ENCODE measurements at regions not wholly inside any gene's neighbourhood (a gene's known extent, or its start where the extent isn't known, plus 50 kb on each side); places are given as distances from the start of the nearest gene placed in this dataset.
"Not testable (repeated sequence)": the region's sequence is repeated elsewhere in the genome, so short reads cannot be mapped to it uniquely, and the experiment has no call there.

DNA sequence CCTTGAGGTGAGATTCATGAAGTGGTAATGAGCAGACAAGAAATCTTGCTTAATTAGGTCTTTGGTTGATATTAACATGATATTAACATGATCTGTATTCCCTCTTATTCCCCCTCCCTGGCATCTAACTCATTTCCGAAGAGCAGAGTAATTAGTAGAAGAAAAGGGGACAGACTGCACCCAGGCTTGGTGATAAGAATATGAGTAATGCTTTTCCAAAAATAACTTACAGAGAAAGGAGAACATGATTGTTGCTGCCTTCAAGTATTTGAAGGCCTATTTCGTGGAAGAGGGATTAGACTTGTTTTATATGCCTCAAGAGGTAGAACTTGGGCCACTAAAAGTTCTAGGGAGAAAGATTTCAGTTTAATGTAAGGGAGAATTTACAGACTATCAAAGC lies 130.6 kb upstream of the ATP5MC3 start:
- DNase-seq = no peak

DNA sequence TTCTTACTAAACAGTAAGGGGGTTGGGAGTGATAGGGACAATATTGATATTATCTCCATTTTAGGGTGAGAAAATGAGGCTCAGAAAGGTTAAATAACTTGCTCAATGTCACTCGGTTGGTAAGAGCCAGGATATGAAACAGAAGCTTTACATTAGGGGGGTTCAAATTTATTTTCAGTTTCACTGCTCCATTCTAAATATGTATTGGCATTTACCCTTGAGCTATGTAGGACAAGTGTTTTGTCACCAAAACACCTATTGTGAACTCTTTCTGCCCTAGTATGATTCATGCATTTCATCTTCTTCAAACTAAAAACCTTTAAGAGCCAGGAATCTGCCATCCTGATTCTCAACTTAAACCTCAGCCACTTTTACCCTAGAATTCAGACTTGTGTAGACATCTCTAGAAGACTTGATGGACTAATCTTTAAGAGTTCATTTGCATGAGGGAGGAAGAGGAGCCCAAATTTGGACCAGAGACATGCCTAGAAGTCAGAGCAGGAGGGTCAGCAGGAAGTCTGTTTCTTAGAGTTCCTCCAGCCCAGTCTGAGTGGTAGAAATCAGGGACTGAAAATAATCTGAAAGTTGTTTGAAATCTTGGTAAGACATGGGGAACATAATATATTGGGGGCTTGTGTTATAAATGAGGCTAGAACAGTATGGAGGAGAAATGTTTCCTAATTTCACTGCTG lies 129.4 kb upstream of the ATP5MC3 start:
- DNase-seq = no peak

DNA sequence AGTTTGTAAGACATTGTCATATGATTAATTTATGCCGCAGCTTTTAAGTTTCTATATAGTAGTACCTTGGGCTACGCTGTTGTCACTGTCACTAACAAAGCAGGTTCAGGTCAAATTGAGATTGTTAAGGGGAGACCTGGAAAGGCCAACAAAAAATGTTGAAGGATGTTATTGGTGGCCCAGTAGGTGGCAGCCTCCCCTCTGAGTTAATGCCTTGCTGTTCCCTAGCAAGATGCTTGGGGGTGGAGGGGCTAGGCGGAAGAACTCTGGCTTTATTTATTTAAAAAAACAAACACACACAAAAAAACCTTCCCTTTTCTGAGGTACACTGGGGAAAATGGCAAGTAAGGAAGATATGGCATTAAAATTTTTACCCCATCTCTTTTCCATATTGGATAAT lies 128.3 kb upstream of the ATP5MC3 start:
- DNase-seq = peak; percentile 16

DNA sequence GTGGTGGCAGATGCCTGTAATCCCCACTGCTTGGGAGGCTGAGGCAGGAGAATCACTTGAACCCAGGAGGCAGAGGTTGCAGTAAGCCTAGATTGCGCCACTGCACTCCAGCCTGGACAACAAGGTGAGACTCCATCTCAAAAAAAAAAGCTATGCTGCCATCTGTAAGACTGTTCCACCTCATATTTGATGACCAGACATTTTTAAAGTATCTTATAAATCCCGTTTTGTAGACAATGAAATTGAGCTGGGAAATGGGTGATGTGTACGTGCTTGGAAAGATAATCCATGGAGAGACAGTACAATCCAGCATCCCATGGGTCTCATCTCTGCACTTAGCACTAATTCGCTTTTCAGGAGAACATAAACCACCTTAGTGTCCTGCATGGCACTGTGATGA lies 126.5 kb upstream of the ATP5MC3 start:
- no peak for DNase-seq

DNA sequence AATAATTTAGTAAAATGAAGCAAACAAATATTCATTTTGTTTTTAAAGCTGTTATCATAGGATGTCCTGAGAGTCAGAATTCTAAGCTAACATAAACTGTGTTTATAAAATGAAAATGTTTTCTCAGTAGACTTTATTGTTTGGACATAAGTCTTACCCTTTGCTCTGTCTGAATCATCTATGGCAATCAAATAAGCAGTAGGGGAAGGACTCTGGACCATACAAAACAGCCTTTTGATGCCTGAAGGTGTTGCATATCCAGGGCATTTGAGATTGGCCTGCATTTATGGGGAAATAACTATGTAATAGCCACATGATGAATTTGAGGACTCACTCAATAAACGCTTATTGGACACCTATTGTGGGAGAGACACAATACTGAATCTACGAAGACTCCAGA lies 123.0 kb upstream of the ATP5MC3 start:
- DNase-seq = no peak

DNA sequence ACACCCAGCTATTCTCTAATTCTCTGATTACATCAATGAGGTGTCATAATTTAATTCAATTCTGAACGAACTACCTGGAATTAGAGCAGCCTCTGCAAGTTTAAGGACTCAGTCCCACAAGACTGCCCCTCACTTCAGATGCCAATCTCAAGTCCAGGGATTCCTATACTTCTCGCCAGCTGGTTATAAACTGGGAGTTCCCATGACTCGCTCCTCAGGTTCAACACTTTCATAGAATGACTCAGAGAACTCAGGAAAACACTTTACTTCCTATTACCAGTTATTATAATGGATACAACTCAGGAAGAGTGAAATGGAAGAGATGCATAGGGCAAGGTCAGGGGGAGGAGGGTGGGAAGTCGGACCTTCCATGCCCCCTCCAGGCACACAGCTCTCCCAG lies 112.3 kb upstream of the ATP5MC3 start:
- DNase-seq = no peak

DNA sequence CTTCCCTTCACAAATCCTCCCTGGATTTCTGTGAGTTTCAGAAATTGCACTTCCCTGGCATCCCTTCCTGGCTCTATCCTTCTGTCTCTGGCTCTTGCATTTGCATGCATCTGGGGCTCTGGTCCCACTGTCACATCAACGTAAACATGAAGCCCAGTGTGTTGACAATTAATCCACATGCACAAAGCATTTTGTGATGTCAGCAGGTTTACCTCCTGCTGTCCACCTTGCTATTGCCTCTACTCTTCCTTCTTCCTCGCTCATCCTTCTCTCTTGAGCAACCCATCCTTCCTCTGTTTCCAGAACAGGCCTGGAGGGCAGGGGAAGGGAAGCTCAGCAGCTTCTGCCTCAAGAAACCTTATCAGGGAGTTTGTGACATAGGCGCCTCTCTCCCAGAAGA lies 111.7 kb upstream of the ATP5MC3 start:
- DNase-seq = no peak

DNA sequence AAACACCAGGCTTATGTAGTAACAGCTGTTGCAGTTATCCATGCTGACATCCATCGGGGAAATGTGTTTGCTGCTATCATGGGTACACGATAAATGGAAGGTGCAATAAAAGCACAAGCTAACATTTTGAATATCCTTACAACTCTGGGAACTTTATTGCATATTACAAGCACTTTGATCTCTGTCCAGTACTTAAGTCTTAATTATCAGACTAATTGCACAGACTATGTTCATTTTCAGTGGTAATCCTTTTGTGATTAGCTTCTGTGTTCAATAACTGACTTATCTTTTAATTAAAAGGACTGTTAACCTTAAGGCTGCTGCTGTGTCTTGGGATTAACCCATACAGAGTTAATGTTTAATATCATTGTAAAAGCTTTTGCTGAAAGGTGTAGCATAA lies 101.4 kb upstream of the ATP5MC3 start:
- DNase-seq = no peak

DNA sequence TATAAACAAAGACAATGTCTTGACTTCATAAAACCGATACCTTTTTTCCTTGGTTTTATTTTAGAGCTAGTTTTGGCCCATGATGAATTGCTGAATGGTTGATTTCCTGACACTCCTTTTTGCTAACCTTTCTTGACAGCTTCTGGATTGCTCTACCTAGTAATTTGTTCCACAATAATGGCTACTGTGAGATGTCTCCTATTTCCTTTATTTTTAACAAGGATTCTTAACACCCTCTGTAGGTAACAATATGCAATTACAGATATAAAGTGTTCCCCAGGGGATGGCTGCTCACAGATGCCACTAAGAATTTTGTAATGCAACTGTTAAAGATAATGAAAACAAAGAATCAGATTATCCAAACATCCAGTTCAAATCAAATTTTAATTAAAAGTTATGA lies 100.8 kb upstream of the ATP5MC3 start:
- DNase-seq = no peak

DNA sequence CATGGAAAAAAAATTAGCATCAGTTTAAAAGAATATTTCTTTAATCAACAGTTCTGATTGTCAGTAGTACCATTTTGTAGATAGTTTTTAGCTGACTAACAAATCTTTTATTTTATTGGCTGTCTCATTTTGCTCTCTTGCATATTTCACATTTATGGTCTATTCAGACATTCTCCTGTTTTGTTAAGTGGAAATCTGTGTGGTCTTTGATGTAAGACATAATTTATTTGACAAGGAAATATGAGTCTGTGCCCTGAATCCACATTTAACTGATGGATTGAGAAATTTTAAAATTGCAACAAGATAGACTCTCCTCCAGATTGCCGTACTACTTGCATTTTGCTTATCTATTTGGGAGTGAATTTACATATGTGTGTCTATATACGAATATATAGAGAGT lies 96.3 kb upstream of the ATP5MC3 start:
- no peak for DNase-seq

DNA sequence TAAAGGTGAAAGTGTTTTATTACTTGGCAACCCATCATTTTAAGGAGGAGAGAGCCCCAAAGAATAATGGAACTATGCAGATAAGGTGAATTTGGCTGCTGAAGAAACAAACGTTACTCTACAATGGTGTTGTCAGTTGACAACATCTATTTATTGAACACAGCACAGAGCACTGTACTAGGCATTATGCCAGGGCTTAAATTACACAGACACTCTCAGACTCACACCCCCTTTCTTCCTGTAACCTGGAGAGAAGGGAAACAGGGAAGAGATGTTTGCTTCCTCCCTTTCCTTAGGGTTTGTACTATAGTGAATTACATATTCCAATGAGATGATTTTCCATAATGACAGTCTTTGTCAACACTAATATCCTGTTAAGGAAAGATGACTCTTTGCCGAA lies 94.0 kb upstream of the ATP5MC3 start:
- no peak for DNase-seq

DNA sequence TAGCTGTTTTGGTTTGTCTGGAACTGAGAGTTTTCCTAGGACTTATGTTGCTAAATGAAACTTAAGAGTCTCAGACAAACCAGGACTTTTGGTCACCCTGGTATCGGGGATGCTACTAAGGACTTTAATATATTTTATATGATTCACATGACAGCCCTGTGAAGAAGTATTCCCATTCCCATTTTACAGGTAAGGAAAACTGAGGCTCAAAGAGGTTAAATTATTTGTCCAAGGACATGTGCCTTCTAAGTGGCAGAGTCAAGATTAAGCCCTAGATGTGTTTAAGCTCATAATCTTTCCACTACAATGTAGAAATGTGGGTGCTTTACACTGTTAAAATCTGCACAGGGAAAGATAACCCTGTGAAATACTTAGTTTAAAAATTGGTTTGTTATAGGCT lies 77.7 kb upstream of the ATP5MC3 start:
- DNase-seq = no peak

DNA sequence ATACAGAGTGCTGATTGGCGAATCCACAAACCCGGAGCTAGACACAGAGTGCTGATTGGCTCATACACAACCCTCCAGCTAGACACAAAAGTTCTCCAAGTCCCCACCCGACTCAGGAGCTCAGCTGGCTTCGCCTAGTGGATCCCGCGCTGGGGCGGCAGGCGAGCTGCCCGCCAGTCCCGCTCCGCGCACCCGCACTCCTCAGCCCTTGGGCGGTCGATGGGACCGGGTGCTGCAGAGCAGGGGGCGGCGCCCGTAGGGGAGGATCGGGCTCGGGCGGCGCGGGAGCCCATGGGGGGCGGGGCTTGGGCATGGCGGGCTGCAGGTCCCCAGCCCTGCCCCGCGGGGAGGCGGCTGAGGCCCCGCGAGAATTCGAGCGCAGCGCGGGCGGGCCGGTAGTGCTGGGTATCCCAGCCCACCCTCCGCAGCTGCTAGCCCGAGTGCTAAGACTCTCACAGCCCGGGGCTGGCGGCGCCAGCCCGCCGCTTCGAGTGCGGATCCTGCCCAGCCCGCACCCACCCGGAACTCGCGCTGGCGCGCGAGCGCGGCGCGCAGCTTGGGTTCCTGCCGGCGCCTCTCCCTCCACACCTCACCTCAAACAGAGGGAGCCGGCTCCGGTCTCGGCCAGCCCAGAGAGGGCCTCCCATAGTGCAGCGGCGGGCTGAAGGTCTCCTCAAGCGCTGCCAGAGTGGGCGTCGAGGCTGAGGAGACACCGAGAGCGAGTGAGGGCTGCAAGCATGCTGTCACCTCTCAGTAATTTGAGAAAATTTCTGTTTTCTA lies 75.5 kb upstream of the ATP5MC3 start:
- DNase-seq = no peak

DNA sequence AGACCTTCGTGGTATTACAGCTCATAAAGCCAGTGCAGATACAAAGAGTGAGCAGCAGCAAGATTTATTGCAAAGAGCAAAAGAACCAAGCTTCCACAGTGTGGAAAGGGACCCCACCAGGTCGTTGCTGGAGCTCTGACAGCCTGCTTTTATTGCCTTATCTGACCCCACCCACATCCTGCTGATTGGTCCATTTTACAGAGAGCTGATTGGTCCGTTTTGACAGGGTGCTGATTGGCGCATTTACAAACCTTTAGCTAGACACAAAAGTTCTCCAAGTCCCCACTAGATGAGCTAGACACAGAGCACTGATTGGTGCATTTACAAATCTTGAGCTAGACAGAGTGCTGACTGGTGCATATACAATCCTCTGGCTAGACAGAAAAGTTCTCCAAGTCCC lies 74.9 kb upstream of the ATP5MC3 start:
- not testable (repeated sequence) for DNase-seq

DNA sequence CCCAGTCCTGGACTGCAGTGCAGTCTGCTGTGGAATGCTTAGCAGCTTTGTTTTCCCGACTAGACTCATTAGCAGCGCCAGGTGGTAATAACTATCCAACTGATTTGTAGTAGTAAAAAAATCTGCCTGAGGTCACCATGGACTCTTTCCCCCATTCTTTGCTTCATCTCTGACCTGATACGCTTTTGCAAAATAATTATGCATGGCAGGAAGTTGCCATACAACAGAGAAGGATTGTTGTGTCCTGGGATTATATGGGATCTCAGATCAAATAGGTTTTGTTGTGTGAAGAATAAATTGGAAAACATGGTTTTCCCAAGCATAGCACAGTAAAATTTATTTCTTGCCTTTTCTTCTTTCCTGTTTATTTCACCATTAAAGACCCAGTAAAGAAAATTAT lies 72.4 kb upstream of the ATP5MC3 start:
- no peak for DNase-seq

DNA sequence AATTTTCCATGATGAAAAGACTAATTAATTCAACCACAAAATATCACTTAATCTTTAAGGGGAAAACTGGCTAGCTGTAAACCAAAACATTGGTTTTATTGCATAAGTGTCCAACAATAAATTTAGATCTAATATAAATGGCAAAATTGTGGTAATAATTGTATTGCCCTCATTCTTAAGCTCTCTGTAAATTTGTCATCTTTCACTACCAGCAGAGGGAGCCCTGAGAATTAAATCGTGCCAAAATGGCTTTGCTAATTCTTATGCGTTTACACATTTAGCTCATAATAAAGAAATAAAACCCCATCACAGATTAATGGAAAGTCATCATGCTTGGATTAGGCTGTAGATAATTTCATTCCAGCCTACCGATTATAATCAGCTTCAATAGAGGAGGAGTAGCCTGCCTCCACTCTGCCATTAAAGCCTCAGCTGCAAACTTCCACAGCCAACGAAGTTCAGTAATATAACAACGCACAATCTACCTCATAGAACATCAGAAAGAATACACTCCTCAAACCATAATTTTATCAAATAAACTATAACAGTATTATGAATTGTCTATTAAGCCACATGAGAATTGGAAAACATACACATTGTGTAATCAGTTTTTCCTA lies 70.0 kb upstream of the ATP5MC3 start:
- DNase-seq = peak; percentile 37

DNA sequence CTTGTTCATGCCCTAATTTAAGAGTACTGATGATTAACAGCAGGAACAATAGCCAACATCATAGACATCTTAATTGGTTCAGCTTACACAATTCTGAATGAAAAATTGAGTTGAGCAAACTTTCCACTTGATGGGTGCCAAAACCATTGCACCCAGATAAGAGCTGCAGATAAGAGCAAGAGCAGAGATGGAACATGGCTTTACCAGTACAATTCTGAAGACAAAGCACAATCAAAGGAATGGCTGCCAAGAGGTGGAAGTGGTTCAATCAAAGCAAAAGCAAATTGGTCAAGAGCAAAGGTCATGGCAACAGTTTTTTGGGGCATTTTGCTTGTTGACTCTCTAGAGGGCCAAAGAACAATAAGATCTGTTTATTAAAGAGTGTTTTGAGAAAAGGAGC lies 65.6 kb upstream of the ATP5MC3 start:
- DNase-seq = no peak

DNA sequence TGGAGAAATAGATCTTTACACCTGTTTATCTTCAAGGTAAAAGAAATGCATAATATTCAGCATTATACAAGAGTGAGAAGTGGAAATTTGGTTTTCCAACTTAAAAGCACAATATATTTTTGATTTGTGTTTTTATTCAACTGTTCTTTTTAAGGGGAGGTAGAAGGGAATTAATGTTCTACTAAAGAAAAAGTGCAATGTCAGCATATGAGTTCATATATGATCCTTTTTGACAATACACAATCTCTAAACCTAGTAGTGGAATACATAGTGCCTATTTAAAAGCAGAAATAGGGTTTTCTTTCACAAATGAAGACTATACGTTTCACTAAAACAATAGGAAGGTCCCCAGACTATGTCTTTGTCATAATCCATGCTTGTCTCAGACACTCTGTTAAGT lies 63.2 kb upstream of the ATP5MC3 start:
- DNase-seq = no peak

DNA sequence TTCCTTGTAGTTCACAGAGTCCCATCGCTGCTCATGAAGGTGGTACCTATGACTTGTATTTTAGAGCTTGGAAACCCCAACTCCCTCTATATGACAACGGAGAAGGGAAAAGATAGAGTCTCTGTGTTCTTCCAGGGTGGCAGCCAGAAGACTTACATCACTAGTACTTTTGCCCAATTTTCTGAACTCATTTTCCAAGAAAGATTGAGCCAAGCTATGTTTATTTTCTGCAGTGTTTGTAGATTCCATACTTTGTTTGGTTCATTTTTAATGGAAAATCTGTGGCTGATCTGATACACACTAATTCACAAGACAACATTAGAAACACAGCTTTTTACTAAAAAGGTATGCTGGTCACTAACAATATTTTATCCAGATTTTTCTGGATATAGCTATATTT lies 60.2 kb upstream of the ATP5MC3 start:
- DNase-seq = no peak

DNA sequence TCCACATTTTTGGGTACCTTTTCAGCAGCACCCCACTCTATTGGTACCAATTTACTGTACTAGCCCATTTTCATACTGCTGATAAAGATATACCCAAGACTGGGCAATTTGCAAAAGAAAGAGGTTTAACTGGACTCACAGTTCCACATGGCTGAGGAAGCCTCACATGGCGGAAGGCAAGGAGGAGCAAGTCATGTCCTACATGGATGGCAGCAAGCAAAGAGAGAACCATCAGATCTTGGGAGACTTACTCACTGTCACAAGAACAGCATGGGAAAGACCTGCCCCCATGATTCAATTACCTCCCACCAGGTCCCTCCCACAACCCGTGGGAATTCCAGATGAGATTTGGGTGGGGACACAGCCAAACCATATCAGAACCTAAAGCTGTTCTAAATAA lies 58.5 kb upstream of the ATP5MC3 start:
- not testable (repeated sequence) for DNase-seq

DNA sequence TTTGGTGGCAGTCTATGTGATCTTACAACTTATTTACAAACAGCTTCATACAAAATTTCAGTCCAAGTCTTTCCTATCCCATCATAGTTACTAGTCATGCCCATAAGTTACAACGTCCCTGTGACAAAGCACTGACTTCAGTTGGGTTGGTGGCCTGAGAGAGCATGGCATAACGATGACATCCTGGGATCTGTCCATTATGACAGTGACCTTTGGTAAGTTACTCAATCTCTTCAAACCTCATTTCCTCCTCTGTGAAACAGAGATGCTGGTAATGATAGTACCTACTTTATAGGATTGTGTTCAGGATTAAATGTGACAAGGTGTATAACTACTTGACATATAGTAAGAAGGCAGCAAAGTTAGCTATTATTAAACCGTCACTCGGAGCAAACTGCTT lies 55.4 kb upstream of the ATP5MC3 start:
- no peak for DNase-seq

DNA sequence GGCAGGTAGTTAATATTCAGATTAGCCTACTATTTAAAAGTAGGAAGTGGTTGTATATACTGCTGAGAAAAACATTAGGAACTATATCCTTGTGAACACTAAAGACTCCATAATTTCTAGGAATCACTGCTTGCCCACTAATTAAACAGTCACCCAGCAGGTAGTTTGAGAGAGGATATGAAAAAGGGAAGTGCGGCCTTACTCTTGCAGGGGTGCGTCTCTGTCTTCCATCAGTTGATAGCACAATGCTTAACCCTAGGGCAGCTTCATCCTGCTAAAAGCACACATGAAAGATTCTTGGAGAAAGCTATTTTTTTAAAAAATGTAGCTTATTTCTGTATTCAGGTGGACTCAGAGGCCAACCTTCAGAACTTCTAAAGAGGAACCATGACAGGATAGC lies 53.1 kb upstream of the ATP5MC3 start:
- DNase-seq = peak; percentile 8

DNA sequence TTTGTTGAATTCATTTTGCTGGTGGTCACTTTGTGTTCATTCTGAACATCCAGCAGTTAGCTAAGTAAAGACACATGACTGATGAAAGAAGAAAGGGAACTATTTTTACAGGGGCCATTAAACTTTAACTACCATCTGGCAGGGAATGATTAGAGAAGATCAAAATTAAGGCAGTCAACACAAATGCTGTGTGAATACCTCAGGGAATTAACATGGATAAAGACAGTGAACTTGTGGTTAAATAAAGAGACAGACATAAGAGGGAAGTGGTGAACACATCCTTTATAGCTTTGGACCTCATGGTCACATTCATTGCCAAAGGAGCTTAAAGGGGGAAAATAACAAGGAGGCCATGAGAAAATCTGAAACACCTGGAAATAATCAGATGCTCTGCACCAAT lies 52.6 kb upstream of the ATP5MC3 start:
- no peak for DNase-seq

DNA sequence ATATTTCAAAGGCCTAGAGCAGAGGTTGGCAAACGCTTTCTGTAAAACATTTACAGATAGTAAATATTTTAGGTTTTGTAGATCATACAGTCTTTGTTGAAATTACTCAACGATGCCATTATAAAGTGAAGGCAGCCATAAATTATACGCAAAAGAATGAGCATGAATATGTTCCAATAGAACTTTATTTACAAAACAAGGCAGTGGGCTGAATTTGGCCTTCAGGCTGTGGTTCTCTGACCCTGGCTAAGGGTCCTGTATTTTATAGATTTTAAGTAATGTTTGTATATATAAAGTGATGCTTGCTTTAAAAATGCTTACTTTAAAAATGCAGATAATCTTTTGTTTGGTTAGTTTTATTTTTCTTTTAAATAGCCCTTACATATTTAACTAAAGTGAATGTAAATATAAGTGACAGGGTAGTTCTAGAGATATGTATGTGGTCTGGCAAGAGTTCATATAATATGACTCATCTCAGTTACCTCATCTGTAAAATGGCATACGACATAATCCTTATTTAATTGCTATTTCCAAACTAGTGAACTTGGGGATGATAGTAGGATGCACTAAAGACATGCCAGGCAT lies 51.7 kb upstream of the ATP5MC3 start:
- DNase-seq = no peak
